NCI-H460 (cell line): ENCODE measurements at regions not wholly inside any gene's neighbourhood (a gene's known extent, or its start where the extent isn't known, plus 50 kb on each side); places are given as distances from the start of the nearest gene placed in this dataset.
A peak's percentile ranks its signal among the peaks of the same experiment; 100 is the strongest.
"Not testable (repeated sequence)": the region's sequence is repeated elsewhere in the genome, so short reads cannot be mapped to it uniquely, and the experiment has no call there.

Source experiments
- DNase-seq: peaks from one replicate; pipeline ENCODE4 v3.0.0-alpha.2; 2016; ENCODE audit warnings: low read depth; ENCODE audit errors: extremely low read depth

DNA sequence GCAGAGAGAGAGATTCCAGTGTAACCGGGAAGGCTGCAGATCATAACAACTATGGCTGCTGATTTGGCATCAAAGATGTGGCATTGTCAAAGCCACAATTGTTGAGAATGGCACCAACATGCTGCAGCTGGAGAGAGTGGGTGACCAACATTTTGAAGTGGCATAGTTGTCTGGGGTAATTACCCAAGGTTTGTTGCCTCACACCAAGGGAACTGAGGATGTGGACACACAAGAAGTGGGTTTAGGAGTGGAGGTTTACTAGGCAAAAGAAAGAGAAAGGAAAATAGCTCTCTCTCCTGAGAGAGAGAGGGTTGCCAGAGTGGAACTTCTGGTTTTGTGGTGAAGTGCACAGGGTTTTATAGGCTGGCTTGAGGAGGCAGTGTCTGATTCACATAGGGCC is 126.6 kb downstream of the FAM72C start:
- not testable (repeated sequence) for DNase-seq

- not testable (repeated sequence) for DNase-seq
These were observed 129.7 kb downstream of the FAM72C start for GRCh38 chr1:143842058-143842457.

- DNase-seq: not testable (repeated sequence)
These were observed 132.6 kb downstream of the FAM72C start for GRCh38 chr1:143839182-143839581.

DNA sequence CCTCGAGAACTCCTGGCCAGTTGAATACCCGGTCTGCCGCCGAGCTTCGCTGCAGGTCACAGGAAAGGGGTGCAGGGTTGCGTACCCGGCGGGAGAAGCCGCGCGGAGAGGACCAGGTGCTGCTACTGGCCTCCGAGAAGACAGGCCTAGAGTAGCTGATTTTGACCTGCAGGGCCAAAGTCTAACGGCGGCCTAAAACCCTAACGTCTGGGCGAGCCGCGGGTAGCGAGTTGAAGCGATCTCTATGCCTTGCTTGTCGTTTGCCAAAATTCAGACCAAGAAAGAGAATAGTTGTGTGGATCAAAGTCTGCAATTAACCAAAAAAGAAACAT is 133.2 kb downstream of the FAM72C start:
- DNase-seq: not testable (repeated sequence)

- DNase-seq: not testable (repeated sequence)
These were observed 133.7 kb downstream of the FAM72C start for GRCh38 chr1:143837924-143838597.

- not testable (repeated sequence) for DNase-seq
These were observed 138.4 kb downstream of the FAM72C start for GRCh38 chr1:143833376-143833775.

GRCh38 chr1:143832379-143832716 is 139.4 kb downstream of the FAM72C start:
- not testable (repeated sequence) for DNase-seq

GRCh38 chr1:143831479-143832378 is 140.1 kb downstream of the FAM72C start:
- DNase-seq: not testable (repeated sequence)

GRCh38 chr1:143826162-143826561 is 145.6 kb downstream of the FAM72C start:
- DNase-seq: not testable (repeated sequence)

DNA sequence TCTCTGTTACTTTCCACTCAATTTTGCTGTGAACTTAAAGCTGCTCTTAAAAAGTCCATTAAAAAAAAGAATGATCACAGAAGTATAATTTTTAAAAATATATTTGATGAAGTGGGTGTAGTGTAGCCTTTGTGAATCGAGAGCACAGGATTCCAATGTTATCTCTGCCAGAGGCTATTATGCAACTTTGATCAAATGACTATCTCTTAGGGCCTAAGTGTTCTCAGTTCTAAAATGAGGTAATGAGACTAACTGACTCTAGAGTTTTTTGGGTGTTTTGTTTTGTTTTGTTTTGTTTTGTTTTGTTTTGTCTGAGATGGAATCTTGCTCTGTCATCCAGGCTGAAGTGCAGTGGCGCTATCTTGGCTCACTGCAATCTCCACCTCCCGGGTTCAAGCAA is 147.5 kb downstream of the FAM72C start:
- not testable (repeated sequence) for DNase-seq

GRCh38 chr1:143820058-143820457 is 151.7 kb downstream of the FAM72C start:
- DNase-seq: not testable (repeated sequence)

DNA sequence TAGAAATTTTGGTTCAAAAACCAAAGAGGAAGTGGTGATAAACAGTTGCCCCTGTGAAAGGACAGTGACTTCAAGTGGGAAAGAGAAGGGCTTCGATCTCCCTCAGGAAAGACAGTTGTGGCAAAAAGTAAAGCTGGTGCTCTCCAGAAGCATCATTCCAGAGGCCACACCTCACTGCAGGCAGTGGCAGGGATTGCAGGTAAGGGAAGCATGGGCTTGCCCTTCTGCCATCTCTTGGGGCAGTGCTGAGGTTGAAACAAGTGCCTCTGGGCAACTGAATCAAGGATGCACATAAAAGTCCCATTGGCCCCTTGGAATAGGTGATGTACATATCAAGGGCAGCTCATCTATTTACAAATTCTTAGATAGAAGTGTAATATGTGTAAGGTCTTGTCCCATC is 155.4 kb downstream of the FAM72C start:
- not testable (repeated sequence) for DNase-seq

DNA sequence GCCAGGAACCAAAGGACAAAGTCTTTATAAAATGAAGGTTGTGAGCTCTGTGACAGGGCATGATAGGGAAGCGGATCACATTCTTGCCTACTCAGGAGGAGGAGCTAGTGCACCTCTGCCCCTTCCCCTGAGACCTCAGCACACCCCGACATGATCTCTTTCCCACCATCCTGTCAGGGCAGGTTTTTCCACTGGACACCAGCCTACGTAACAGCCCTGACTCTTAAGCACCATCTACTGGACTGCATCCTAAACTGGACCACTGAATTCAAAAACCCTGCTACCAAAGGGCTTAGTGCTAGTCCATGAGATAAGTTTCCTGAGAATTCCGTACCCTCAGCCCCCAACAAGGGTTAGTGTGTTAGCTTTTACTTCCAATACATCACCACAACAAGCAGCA is 166.4 kb downstream of the FAM72C start:
- not testable (repeated sequence) for DNase-seq

DNA sequence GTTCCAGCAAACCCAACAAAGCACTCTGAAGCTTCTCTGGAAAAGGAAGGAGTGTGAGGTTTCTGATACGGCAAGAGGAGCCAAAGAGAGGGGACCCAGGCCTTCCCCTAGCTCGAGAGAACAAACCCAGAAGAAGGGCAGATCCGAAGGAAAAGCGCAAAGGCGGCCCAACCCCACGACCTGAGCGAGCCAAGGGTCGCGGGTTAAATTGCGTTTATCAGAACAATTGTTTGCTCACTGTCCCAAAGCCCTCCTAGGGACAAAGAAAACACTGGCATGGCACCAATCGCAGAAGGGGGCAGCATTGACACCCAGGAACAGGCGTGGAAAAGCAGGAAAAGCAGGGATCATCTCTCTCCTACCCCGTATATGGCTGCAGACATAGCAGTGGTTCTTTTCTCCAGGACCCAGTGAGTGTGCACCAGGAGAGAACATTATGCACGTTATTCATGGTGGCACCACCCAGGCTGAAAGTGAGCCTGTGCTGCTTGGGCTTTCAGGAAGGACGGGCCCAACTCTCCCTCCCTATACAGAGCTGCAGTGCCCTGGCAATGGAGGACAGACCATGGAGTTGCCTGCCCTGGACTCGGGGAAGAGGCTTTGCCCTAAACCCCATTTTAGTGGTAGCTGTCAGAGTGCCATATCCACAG is 167.0 kb downstream of the FAM72C start:
- not testable (repeated sequence) for DNase-seq

GRCh38 chr1:143803927-143804411 is 167.8 kb downstream of the FAM72C start:
- peak; percentile 38 for DNase-seq

DNA sequence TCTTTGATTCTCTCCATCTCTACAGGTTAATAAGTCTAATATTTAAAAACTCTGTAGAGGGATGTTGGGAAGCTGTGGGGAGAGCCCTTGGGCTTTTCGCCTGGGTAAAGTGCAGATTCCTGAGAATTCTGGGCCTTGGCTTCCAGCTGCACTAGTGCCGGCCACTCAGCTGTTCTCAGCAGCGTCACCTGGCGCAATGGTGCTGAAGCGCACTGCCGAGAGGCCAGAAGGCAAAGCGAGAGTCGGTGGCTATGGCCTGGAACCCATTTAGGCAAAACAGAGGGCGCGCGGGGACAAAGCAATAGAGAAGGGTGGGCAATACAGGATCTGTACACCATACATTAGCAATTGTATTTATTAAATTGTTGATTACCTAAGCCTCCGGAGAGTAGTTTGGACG is 168.7 kb downstream of the FAM72C start:
- not testable (repeated sequence) for DNase-seq

- not testable (repeated sequence) for DNase-seq
These were observed 172.1 kb downstream of the FAM72C start for GRCh38 chr1:143799568-143800187.

GRCh38 chr1:143796369-143796768 is 175.4 kb downstream of the FAM72C start:
- not testable (repeated sequence) for DNase-seq

DNA sequence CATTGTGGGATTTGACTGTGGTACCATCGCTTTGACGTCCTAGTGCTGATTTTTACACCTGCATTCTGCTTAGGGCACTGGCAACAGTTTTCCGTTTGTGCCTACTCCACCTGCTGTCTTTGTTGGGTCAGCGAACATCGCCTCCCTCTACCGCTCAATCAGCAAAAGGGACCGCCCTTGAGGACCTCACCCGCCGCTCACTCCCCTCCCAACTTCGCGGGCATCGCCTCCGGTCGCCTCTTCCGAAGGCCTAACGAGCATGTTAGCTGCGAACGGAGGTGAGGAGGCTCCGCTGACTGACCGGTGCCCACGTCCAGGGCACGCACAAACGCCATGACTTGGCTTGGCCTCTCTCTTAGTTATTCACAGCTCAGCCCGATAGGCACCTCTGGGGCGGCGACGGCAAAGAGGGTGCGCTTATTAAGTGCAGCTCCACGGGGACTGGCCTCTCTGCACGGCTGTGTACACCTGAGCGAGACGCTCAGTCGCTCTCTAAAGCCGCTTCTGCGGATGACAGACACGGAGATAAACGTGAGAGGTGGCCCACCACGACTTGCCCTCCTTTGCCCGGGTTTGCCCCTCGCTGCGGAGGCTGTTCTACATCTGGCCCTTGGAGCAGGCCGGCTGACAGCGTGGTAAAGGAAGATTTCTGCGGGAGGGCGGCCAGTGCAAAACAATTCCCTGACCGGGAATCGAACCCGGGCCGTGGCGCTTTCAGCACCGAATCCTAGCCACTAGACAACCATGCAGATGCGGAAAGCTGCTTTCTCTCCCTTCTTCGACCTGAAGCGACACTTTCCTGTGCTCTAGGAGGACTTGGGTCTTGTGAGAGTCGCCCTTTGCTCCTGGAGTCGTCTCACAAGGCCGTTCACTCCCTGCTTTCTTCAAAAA is 179.5 kb downstream of the FAM72C start:
- not testable (repeated sequence) for DNase-seq

- DNase-seq: not testable (repeated sequence)
These were observed 185.4 kb downstream of the FAM72C start for GRCh38 chr1:143786381-143786780.
